ENCODE measurements at regions not wholly inside any gene's neighbourhood (a gene's known extent, or its start where the extent isn't known, plus 50 kb on each side); places are given as distances from the start of the nearest gene placed in this dataset.

GRCh38 chr2:140136861-140137260, 1356.7 kb upstream of the NXPH2 start:
- no peak overlapping the region for H3K4me2 ChIP-seq (ENCODE audit: control insufficient read depth, extremely low read depth, insufficient read depth, low read depth, low read length)
- dilution Hi-C loops (cut with MboI; ENCODE audit: extremely low pct_ligation_motif_present, low sequenced_read_pairs), result no loop called here
- no peak for FAIRE-seq

GRCh38 chr2:140136366-140136765, 1356.2 kb upstream of the NXPH2 start:
- dilution Hi-C loops (cut with MboI; ENCODE audit: extremely low pct_ligation_motif_present, low sequenced_read_pairs), result no loop called here
- H3K36me3 ChIP-seq (ENCODE audit: control insufficient read depth in 2 of 2, extremely low read depth in 1 of 2, insufficient read depth in 2 of 2, low read length in 2 of 2), result no peaks in the 10 kb centered on the region
- no peaks in the 10 kb centered on the region for H3K9me1 ChIP-seq (ENCODE audit: control insufficient read depth, extremely low read depth, insufficient read depth, low read length)
- H3K79me2 ChIP-seq (ENCODE audit: control insufficient read depth, insufficient read depth, low read length), result no peaks in the 10 kb centered on the region
- no peaks in the 10 kb centered on the region for H4K20me1 ChIP-seq (ENCODE audit: control insufficient read depth, extremely low read depth, insufficient read depth, low read length)
- H3K4me3 ChIP-seq (ENCODE audit: control insufficient read depth in 2 of 3, extremely low read depth in 1 of 3, insufficient read depth in 2 of 3, low read depth in 1 of 3, low read length in 3 of 3), result no peak overlapping the region
- no peaks in the 10 kb centered on the region for H3K27me3 ChIP-seq (ENCODE audit: control insufficient read depth, extremely low read depth, insufficient read depth, low read length)
- no peaks in the 10 kb centered on the region for H3K9me3 ChIP-seq (ENCODE audit: control insufficient read depth, low read depth, low read length)
- H3K4me2 ChIP-seq (ENCODE audit: control insufficient read depth, extremely low read depth, insufficient read depth, low read depth, low read length), result no peak overlapping the region
- DNase-seq (ENCODE audit: low read depth, low spot score), result no peak
- no peak overlapping the region for H3K9ac ChIP-seq (ENCODE audit: control insufficient read depth, extremely low read depth, insufficient read depth, low read length)
- FAIRE-seq, result no peak
- TF ChIP-seq CTCF (optimal IDR thresholded peaks at IDR 0.05 in 1 of 3, IDR thresholded peaks at IDR 0.05 in 1 of 3, conservative IDR thresholded peaks at IDR 0.05 in 1 of 3; ENCODE audit: extremely low read depth in 1 of 3, insufficient read depth in 2 of 3, low read length in 3 of 3) (no peak), EZH2 (IDR thresholded peaks at IDR 0.05; ENCODE audit: low read length) (no peak)
- no peak overlapping the region for H2AFZ ChIP-seq (ENCODE audit: control insufficient read depth, low read length)
- H3K4me1 ChIP-seq (ENCODE audit: control insufficient read depth, extremely low read depth, insufficient read depth, low read length), result no peaks in the 10 kb centered on the region
- no peak overlapping the region for H3K27ac ChIP-seq (ENCODE audit: control insufficient read depth, insufficient read depth, low read length)

More at GRCh38 chr2:140136861-140137260, 1356.7 kb upstream of the NXPH2 start:
- no peak for TF ChIP-seq CTCF (optimal IDR thresholded peaks at IDR 0.05 in 1 of 3, IDR thresholded peaks at IDR 0.05 in 1 of 3, conservative IDR thresholded peaks at IDR 0.05 in 1 of 3; ENCODE audit: extremely low read depth in 1 of 3, insufficient read depth in 2 of 3, low read length in 3 of 3)
- no peak for DNase-seq (ENCODE audit: low read depth, low spot score)
- Histone ChIP-seq H3K27ac (ENCODE audit: control insufficient read depth, insufficient read depth, low read length) (no peak overlapping the region), H2AFZ (ENCODE audit: control insufficient read depth, low read length) (no peak overlapping the region), H3K9ac (ENCODE audit: control insufficient read depth, extremely low read depth, insufficient read depth, low read length) (no peak overlapping the region), H3K4me3 (ENCODE audit: control insufficient read depth in 2 of 3, extremely low read depth in 1 of 3, insufficient read depth in 2 of 3, low read depth in 1 of 3, low read length in 3 of 3) (no peak overlapping the region), H3K36me3 (ENCODE audit: control insufficient read depth in 2 of 2, extremely low read depth in 1 of 2, insufficient read depth in 2 of 2, low read length in 2 of 2) (no peaks in the 10 kb centered on the region), H3K79me2 (ENCODE audit: control insufficient read depth, insufficient read depth, low read length) (no peaks in the 10 kb centered on the region), H3K9me1 (ENCODE audit: control insufficient read depth, extremely low read depth, insufficient read depth, low read length) (no peaks in the 10 kb centered on the region), H3K27me3 (ENCODE audit: control insufficient read depth, extremely low read depth, insufficient read depth, low read length) (no peaks in the 10 kb centered on the region), H3K4me1 (ENCODE audit: control insufficient read depth, extremely low read depth, insufficient read depth, low read length) (no peaks in the 10 kb centered on the region), H4K20me1 (ENCODE audit: control insufficient read depth, extremely low read depth, insufficient read depth, low read length) (no peaks in the 10 kb centered on the region), H3K9me3 (ENCODE audit: control insufficient read depth, low read depth, low read length) (no peaks in the 10 kb centered on the region)
